Middle frontal gyrus (tissue), 1 donor: ENCODE measurements at regions not wholly inside any gene's neighbourhood (a gene's known extent, or its start where the extent isn't known, plus 50 kb on each side); places are given as distances from the start of the nearest gene placed in this dataset.
"Not testable (repeated sequence)": the region's sequence is repeated elsewhere in the genome, so short reads cannot be mapped to it uniquely, and the experiment has no call there.

Source experiments
- DNase-seq: peaks from one replicate; pipeline ENCODE4 v3.0.0-alpha.2; 2015; ENCODE audit warnings: low spot score; ENCODE audit errors: extremely low spot score

- DNase-seq = no peak
These were observed 256.8 kb upstream of the CDH5 start for GRCh38 chr16:66109677-66110076.

GRCh38 chr16:66107661-66108060 lies 258.8 kb upstream of the CDH5 start:
- no peak for DNase-seq

- DNase-seq = no peak
These were observed 263.3 kb upstream of the CDH5 start for GRCh38 chr16:66103211-66103610.

- DNase-seq = no peak
These were observed 267.2 kb upstream of the CDH5 start for GRCh38 chr16:66099306-66099705.

GRCh38 chr16:66097751-66098150 lies 268.7 kb upstream of the CDH5 start:
- DNase-seq = no peak

- no peak for DNase-seq
These were observed 270.8 kb upstream of the CDH5 start for GRCh38 chr16:66095676-66096075.

- no peak for DNase-seq
These were observed 273.3 kb upstream of the CDH5 start for GRCh38 chr16:66093191-66093590.

- DNase-seq = no peak
These were observed 275.0 kb upstream of the CDH5 start for GRCh38 chr16:66091471-66091891.

- no peak for DNase-seq
These were observed 277.8 kb upstream of the CDH5 start for GRCh38 chr16:66088681-66089080.

- DNase-seq = no peak
These were observed 279.2 kb upstream of the CDH5 start for GRCh38 chr16:66087308-66087707.

- DNase-seq = no peak
These were observed 280.8 kb upstream of the CDH5 start for GRCh38 chr16:66085651-66086050.

GRCh38 chr16:66084731-66085130 lies 281.8 kb upstream of the CDH5 start:
- not testable (repeated sequence) for DNase-seq

- DNase-seq = no peak
These were observed 282.2 kb upstream of the CDH5 start for GRCh38 chr16:66084306-66084705.

- DNase-seq = no peak
These were observed 283.3 kb upstream of the CDH5 start for GRCh38 chr16:66083171-66083570.

- DNase-seq = no peak
These were observed 284.1 kb upstream of the CDH5 start for GRCh38 chr16:66082424-66082823.

- DNase-seq = no peak
These were observed 284.6 kb upstream of the CDH5 start for GRCh38 chr16:66081775-66082366.

GRCh38 chr16:66079671-66080334 lies 286.7 kb upstream of the CDH5 start:
- no peak for DNase-seq

GRCh38 chr16:66070140-66070917 lies 296.2 kb upstream of the CDH5 start:
- DNase-seq = no peak

GRCh38 chr16:66069587-66069986 lies 296.9 kb upstream of the CDH5 start:
- no peak for DNase-seq

GRCh38 chr16:66066404-66066803 lies 300.1 kb upstream of the CDH5 start:
- no peak for DNase-seq

GRCh38 chr16:66065925-66066324 lies 300.6 kb upstream of the CDH5 start:
- no peak for DNase-seq

- no peak for DNase-seq
These were observed 301.5 kb upstream of the CDH5 start for GRCh38 chr16:66064801-66065530.
